HG02938 (cell line): ENCODE measurements at regions not wholly inside any gene's neighbourhood (a gene's known extent, or its start where the extent isn't known, plus 50 kb on each side); places are given as distances from the start of the nearest gene placed in this dataset.
A peak's percentile ranks its signal among the peaks of the same experiment; 100 is the strongest.

Source experiments
- ATAC-seq: cut with Tn5 transposase; IDR thresholded peaks from one replicate; pipeline ENCODE4 v1.9.1; 2021; ENCODE audit warnings: mild to moderate bottlenecking, moderate library complexity; ENCODE audit not compliant: unreplicated experiment

DNA sequence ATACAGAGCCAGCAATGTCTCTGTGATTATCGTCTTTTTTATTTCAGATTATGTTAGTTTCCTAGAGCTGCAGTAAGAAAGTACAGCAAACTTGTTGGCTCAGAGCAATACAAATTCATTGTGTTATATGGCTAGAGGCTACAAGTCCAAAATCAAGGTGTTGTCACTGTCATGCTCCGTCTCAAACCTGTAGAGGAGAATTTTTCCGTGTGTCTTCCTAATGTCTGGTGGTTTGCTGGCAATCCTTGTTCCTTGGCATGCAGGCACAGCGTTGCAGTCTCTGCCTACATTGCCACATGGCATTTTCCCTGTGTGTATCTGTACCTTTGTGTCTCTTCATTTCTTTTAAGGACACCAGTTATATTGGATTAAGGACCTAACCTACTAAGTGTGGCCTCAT, 244.4 kb downstream of the LRRIQ3 start:
- no peak for ATAC-seq

DNA sequence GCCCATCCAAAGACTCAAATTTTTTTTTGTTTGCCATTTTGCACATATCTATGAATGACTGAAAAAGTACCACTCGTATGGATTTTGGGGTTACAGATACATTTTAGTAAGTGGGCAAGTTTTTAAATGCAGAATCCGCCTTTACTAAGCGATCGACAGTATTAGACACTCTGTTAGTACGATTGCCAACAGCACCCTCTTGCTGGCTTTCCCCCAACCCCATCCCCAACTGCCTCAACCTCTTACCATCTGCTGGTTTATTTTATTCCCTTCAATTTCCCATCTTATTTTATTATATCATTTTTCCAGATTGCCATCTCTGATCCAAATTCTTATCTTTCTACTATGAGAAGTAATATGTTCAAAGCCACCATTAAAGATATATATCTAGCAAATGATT, 244.8 kb downstream of the LRRIQ3 start:
- no peak for ATAC-seq

DNA sequence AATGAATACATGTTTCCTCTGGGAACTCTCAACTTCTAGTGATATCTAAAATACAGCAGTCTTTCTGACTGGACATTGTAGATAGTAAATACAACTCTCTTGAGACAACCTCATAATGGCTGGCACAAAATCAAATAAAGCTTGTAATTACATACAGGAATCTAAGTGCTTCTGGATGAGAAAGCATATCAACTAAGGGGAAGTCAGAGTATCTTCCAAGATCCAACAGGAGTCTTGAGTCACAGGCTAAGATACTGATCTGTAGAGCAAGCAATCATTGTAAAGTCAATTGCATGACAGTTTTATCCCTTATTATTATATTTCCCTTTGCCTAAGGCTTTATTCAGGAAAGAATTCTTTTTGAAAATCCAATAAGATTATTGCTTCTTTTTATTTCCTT, 249.9 kb downstream of the LRRIQ3 start:
- no peak for ATAC-seq

DNA sequence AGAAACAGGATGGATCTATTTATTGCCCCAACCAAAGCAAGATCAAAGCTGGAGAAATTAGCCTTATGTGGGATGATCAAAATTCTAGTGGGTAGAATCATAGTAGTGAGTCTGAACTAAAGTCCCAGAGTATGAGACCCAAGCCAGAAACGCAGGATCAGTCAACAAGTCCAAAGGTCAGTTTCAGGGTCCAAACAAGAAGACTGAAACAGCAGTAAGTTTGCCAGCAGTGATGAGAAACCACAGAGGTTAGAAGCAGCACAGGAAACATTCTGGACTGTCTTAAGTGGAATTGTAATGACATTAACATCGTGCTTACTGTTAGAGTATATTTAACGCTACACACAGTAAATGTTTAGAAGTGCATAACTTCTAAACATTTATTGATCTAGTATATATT, 251.0 kb downstream of the LRRIQ3 start:
- no peak for ATAC-seq

DNA sequence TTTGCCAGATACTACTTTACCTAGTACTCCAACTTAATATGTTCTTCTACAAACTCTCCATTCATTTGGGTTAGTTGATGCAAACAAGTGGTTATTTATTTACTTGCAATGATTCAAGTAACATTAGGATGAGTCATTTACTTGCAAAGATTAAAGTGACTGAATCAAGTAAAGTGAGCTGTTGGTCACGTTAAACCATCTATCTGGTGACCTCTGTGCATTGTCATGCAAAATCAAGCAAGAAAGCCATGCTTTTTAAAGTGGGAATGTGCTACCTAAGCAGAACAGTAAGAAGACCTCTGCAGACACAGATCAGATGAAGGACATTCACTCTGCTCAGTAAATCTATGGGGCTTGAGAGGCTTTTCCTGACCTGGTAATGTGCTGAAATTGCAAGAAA, 254.7 kb downstream of the LRRIQ3 start:
- no peak for ATAC-seq

DNA sequence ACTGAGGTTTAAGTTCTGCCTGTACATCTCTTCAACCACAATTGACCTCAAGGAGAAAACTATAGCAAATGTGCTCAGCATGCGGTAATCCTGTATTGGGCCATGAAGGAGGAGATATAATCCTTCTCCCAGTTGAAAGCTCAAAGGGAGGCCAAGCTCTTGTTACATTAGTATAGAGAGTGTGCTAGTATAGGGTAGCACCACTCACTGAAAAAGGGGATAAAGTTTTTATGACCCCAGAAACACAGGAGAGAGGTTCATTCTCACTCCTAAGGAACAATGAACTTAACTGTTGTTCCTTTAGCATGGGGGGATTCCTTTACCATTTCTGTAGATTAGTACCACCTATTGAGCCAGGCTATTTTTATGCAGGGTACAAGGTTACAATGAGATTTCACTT, 267.7 kb downstream of the LRRIQ3 start:
- ATAC-seq: no peak

DNA sequence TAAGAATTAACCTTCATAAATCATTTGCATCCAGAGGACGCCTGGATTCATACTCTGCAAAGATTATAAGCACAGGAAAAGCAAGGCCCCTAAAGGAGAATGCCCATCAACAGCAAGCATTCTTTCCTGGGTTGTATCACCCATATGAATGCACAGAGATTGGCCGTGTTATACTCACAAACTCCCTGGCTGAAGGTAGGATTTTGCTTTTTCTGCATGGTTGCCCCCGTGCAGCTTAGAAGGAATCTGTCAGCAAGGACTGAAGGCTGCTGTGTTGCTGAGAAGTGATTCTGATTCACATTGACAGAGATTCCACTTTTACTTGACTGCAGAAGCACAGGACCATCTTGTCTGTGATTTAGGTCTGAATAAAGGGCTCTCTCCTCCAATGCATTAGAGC, 283.0 kb downstream of the LRRIQ3 start:
- no peak for ATAC-seq

DNA sequence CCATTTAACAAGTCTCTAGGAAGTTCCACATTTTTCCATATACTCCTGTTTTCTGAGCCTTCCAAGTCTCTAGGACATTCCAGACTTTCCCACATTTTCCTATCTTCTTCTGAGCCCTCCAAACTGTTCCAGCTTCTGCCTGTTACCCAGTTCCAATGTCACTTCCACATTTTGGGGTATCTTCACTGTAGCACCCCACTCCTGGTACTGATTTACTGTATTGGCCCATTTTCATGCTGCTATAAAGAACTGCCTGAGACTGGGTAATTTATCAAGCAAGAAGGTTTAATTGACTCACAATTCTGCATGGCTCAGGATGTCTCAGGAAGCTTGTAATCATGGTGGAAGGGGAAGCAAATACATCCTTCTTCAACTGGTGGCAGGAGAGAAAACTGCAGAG, 285.0 kb downstream of the LRRIQ3 start:
- no peak for ATAC-seq

DNA sequence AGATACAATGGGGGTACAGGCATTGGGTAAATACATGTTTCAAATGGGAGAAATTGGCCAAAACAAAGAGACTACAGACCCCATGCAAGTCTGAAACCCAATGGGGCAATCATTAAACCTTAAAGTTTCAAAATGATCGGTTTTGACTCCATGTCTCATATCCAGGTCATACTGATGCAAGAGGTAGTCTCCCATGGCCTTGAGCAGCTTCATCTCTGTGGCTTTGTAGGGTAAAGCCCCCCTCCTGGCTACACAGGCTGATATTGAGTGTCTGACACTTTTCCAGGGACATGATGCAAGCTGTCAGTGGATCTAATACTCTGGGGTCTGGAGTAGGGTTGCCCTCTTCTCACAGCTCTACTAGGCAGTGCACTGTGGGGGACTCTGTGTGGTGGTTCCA, 286.1 kb downstream of the LRRIQ3 start:
- ATAC-seq: peak; percentile 51

DNA sequence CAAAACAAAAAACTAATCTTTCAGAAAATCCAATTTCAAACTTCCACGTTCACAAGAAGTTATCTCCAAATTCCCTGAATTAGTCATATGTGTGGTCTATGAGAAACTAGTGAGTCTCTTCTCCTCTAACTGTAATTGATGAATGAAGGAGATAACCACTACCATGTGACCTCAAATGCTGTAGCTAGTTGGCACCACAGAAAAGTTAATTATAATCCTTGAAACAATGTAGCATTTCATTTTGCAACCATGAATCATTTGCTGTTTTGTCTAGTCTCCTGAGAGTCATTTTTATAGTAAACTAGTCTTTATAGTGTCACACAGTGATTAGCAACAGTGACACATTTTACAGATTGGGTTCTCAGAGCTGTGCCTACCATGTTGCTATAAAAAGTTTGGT, 287.5 kb downstream of the LRRIQ3 start:
- ATAC-seq: peak; percentile 54

DNA sequence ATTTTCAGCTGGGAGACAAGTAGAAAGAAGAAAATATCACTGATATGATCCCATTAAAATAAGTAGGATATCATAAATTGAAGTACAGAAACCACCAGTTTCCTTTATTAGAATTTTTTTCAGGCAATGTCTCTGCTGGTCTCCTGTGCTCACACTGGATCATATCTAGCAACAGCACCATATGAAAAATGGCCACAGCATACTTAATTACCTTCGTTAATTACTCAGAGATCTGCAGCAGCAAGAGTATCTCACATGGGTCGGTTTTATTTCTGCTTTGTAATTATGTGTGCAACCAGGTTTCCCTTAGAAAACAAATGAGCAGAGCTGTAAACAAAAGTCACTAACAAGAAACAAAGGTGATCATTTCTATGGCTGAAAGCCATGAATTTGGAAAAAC, 287.9 kb downstream of the LRRIQ3 start:
- ATAC-seq: no peak

DNA sequence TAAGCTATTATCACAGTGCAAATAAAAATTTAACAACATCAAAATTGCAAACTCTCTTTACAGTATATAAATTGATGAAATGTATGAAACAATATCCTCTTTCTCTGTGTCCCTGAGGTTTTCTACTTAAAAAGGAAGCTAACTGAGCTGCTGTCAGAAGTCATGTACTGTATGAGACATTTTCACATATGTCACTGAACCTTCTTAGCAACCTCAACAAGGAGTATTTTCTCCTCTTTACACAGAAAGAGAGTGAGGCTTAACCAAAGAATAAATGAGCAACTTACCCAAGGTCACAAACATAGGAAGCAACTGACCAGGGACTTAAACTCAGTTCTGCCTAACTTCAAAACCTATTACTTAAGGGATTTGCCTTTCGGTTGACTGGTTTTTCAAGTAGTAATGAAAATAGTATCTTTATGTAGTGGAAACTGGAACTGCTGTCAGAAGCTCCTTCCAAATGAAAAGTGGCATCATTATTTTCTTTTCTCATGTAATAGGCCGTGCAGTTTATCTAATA, 288.9 kb downstream of the LRRIQ3 start:
- no peak for ATAC-seq

DNA sequence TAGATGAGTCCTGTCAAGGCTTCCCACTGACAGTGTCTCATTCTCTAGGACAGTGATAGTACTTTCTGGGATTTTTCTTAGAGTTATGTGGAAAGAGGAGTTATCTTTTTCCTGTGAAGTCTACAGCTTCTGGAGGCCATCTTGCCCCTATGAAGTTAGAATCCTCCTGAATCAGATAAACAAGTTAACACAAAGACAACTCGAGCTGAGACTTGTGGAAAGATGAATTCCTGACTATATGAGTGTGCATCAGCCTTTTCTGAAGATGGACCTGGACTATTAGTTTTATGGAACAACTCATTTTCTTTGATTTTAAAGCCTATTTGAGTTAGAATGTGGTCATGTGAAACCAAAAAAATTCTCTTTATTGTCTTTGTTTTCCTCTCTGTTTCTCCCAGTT, 290.9 kb downstream of the LRRIQ3 start:
- ATAC-seq: no peak

DNA sequence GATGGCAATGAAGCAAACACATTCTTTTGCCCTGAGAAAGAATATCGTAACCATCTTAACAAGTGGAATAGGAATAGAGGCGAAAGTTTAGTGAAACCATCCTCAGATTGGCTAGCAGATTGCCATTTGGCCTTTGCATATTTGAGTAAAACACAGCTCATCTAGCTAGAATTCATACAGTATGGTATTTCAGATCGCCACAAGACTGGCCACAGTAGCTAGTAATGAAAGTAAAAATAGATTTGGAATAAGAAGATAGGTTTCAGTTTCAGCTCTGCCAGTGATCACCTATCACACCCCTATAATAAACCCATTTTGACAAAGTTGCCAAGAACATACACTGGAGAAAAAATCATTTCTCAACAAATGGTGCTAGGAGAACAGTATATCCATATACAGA, 294.9 kb downstream of the LRRIQ3 start:
- peak; percentile 63 for ATAC-seq

DNA sequence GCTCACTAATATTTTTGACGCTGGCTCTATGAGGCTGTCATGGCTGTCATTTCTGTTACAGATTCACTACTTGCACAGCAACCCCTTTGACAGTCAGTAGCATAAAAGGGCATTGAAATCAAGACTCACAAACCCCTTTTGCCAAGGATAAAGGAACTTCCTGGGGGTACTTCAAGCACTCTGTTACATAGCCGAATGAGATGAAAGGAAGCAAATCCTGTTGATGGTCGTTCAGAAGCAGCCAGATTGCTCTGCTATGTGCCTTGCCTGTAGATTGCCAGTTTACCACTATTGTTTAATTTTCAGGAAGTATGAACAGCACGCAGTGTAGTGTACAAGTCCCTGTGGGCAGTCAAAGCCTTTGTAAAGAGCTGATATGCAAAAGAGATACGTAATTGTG, 296.2 kb downstream of the LRRIQ3 start:
- peak; percentile 47 for ATAC-seq

DNA sequence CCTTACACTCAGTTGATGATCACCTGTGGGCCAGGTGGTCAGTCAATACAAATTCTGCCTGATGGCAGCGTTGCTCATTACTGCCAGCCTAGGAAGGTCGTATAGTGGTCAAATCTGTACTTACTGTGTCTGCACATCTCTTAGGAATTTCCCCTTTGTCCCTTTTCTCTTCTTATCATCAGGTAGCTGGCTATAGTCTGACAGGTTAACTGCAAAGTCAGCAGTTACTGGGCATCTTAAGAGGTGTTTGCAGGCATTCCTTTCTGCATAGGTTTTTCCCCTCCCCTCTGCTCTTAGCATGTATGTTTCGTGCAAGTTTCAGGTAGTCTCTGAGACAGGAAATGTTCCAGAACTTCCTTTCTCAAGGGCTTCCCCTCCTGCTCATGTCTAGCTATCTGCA, 298.7 kb downstream of the LRRIQ3 start:
- ATAC-seq: no peak

DNA sequence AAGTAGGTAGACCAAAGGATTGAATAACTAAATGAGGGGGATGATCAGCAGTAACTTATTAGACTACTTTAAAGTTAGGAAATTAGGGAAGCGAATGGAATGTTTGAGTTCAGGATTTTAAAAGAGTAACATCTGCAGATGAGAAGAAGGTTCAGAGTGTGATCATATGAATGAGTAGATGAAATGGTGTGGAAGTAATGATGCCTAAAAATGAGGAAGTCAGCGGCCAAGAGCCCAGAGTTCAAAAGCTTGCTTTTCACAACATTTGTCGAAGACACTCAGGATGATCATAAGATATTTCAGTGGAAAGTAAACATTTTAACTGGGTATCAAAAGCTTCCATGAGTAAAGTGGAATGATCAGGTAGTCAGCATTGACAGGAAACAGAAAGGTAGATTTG, 299.4 kb downstream of the LRRIQ3 start:
- ATAC-seq: no peak

DNA sequence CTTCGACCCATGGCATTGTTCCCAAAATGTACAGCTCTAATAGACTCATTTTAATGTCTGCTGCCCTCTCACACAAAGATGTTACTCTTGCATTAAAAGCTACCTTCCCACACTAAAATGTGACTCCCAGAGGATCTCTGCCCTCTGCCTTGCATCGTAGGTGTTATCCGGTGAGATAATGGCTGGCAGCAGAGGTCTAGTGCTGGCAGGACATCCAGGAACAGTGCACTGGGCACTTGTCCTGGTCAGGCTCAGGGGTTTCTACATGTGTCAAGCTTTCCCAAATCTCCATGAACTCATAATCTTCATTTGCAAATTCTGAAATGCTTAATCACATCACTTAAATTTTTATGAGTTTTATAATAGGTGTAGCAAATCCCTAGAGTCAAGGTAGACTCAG, 310.6 kb downstream of the LRRIQ3 start:
- ATAC-seq: no peak

DNA sequence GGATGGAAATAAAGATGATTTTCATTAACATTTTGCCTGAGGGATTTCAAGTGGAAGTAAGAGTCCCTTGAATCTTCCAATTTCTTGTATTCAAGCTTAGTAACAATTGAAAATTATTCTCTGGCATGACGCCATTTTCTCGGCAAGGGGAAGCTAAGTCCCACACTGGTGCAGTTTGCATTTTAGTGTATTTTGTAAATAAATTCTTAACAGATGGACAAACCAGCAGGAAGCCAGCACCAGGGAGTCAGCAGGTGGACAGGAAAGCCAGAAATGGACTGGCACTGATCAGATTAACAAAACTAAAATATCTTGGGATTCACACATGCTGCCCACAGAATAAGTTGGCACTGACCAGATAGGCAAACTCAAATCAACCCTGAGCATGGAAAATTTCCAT, 311.3 kb downstream of the LRRIQ3 start:
- ATAC-seq: no peak

DNA sequence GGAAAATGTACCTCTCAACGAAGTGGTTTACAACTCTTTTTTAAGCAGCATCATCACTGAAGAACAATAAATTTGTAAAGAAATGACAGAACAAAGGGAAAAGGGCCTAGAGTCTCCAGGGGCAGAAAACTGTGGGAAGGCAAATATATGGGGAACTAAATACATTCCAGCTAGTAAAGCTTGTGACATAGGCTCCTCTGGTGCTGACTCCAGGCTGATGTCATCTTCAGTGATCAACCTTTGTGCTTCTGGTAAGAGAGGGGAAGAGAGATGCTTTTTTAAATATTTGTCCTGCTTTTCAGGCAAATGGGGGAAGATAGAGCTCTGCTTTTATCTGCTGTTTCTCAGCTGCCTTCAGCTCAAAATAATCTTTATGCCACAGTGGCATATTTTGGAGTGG, 323.2 kb downstream of the LRRIQ3 start:
- no peak for ATAC-seq

DNA sequence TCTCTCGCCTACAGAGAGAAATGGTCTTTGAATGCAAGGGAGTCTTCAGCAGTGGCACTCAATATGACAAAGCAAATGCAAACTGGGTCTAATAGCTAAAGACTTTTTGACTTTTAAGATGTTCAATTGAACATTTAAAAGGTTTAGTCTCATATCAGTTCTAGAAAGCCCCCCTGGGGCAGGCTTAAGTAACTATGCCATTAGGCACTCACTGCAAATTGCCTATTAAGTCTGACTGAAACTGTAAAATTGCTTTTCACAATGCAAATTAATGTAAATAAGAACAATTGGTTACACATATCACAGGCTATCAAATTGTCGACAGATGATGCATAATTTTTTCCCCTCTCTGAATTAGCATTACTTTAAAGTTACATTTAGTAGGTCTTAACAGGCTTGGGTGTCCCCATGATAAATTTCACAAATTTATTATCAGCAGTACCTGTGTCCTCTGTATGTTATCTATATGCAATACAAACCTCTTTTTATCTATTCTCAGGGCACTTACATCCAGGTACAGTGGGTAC, 329.1 kb downstream of the LRRIQ3 start:
- no peak for ATAC-seq

DNA sequence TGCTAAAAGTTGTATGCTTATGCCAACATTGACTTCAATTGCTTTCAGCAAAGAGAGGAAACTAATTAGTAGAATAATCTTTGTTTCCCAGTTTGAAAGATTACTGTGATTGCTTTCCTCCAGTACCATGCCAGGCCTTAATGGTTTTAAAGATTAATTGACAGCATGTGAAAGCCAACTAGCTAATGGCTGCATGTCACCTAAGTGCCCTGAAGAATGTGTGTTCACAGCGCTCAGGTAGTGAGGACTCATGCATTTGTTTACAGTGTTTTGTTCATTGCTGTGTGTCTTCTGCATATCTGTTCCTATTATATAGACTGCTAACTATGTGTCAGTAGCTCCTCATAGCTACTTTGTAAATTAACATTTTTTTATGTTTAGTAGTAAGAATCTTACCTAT, 335.6 kb downstream of the LRRIQ3 start:
- no peak for ATAC-seq

DNA sequence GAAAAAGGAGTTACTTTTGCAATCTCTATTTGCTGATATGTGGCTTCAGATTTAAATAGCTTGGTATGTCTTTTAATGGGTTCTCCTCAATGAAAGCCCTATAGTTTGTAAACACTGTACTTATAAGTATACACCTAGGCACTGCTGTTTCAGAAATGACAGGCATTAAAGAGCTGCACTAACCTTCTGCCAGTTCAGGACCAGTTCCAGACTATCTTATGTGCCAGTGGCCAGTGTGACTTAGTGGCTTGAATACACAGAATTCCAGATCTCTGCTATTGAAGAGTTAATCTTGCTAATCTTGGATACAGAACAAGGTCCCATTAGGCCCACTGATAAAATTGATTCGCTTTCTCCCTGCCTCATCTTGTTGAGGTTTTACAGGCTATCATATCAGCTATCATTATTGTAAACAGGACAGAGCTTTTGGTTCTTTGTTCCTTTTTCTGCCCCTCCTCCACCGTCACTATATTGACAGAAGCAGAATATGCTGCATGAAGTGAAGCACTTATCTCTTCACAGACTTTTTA, 337.5 kb downstream of the LRRIQ3 start:
- ATAC-seq: no peak
